SU-DHL-6 (cell line): ENCODE measurements at regions not wholly inside any gene's neighbourhood (a gene's known extent, or its start where the extent isn't known, plus 50 kb on each side); places are given as distances from the start of the nearest gene placed in this dataset.

Source experiments
- H2AFZ ChIP-seq: fragments of 200-600 bp; sonication (generic); 2 replicates; pipeline ENCODE4 v1.6.1; 2014; ENCODE audit warnings: low read depth, mild to moderate bottlenecking, moderate library complexity, mixed read lengths, antibody characterized with exemption, low read length; ENCODE audit not compliant: severe bottlenecking
- H3F3A ChIP-seq: fragments of 200-600 bp; shearing (Covaris generic); 2 replicates; pipeline ENCODE4 v1.6.0; 2016; ENCODE audit warnings: antibody characterized with exemption, mild to moderate bottlenecking; ENCODE audit not compliant: insufficient read depth
- H3K27ac ChIP-seq: fragments of 200-600 bp; sonication (generic); 2 replicates; pipeline ENCODE4 v1.5.1; 2016; ENCODE audit warnings: low read depth, mild to moderate bottlenecking, low read length, moderate library complexity, mixed read lengths
- H3K27me3 ChIP-seq: fragments of 200-600 bp; sonication (generic), shearing (Covaris generic); 2 replicates; pipeline ENCODE4 v1.6.0; 2014; ENCODE audit warnings: mild to moderate bottlenecking, low read length
- H3K36me3 ChIP-seq: fragments of 200-600 bp; sonication (generic); 2 replicates; pipeline ENCODE4 v1.6.1; 2014; ENCODE audit warnings: mild to moderate bottlenecking, low read length, mixed read lengths
- H3K4me2 ChIP-seq: fragments of 300-600, 200-600 bp; shearing (Covaris generic), sonication (generic); 2 replicates; pipeline ENCODE4 v1.6.0; 2014; ENCODE audit warnings: low read length, low read depth, mild to moderate bottlenecking; ENCODE audit not compliant: poor library complexity, severe bottlenecking
- H3K4me3 ChIP-seq: fragments of 200-600 bp; sonication (generic); 2 replicates; pipeline ENCODE4 v1.5.1; 2014; ENCODE audit warnings: antibody characterized with exemption, low read length, mild to moderate bottlenecking, mixed read lengths; ENCODE audit not compliant: insufficient read depth, poor library complexity, severe bottlenecking
- H3K79me2 ChIP-seq: fragments of 200-600 bp; sonication (generic); 2 replicates; pipeline ENCODE4 v1.6.1; 2014; ENCODE audit warnings: mild to moderate bottlenecking, low read length, moderate library complexity; ENCODE audit not compliant: insufficient read depth
- H3K9ac ChIP-seq: fragments of 200-600 bp; sonication (generic); 2 replicates; pipeline ENCODE4 v1.7.0; 2014; ENCODE audit warnings: mild to moderate bottlenecking, low read length
- H3K9me2 ChIP-seq: fragments of 200-600 bp; sonication (generic); replicated peaks from 2 replicates; pipeline ENCODE4 v1.6.1; 2014; ENCODE audit warnings: low read length; ENCODE audit not compliant: insufficient read depth
- H3K9me3 ChIP-seq: fragments of 200-600 bp; sonication (generic); 2 replicates; pipeline ENCODE4 v1.6.1; 2014; ENCODE audit warnings: low read length, mixed read lengths; ENCODE audit not compliant: insufficient read depth
- H4K20me1 ChIP-seq: fragments of 200-600 bp; sonication (generic); 2 replicates; pipeline ENCODE4 v1.6.1; 2014; ENCODE audit warnings: low read depth, mild to moderate bottlenecking, antibody characterized with exemption, low read length, moderate library complexity, mixed read lengths
- CTCF ChIP-seq: fragments of 200-600 bp; sonication (generic); IDR thresholded peaks from one replicate; pipeline ENCODE4 v1.5.1; 2017; ENCODE audit warnings: antibody characterized with exemption, mild to moderate bottlenecking, low read length, moderate library complexity; ENCODE audit not compliant: insufficient read depth, poor library complexity, severe bottlenecking
- EZH2phosphoT487 ChIP-seq: fragments of 200-600 bp; sonication (generic), shearing (Covaris generic); conservative IDR thresholded peaks from 2 replicates; pipeline ENCODE4 v1.6.1; 2018; ENCODE audit warnings: mild to moderate bottlenecking, antibody characterized with exemption, low read length, moderate library complexity, mixed read lengths

GRCh38 chr1:43048601-43049011 is 89.9 kb upstream of the SLC2A1 start:
- Histone ChIP-seq H3K9me2 (no peaks in the 10 kb centered on the region), H3K27ac (no peak overlapping the region), H3K36me3 (no peaks in the 10 kb centered on the region), H3F3A (no peaks in the 10 kb centered on the region), H4K20me1 (no peaks in the 10 kb centered on the region), H3K4me2 (no peak overlapping the region), H3K9ac (no peak overlapping the region), H3K9me3 (no peaks in the 10 kb centered on the region), H3K27me3 (no peaks in the 10 kb centered on the region), H2AFZ (no peak overlapping the region), H3K79me2 (no peaks in the 10 kb centered on the region), H3K4me3 (no peak overlapping the region)
- TF ChIP-seq CTCF (no peak), EZH2phosphoT487 (no peak)

GRCh38 chr1:43047135-43047534 is 88.5 kb upstream of the SLC2A1 start:
- Histone ChIP-seq H3K9me2 (no peaks in the 10 kb centered on the region), H3K27ac (no peak overlapping the region), H3K4me3 (no peak overlapping the region), H2AFZ (no peak overlapping the region), H3K4me2 (no peak overlapping the region), H3K27me3 (no peaks in the 10 kb centered on the region), H3K79me2 (no peaks in the 10 kb centered on the region), H3K36me3 (no peaks in the 10 kb centered on the region), H4K20me1 (no peaks in the 10 kb centered on the region), H3F3A (no peaks in the 10 kb centered on the region), H3K9me3 (no peaks in the 10 kb centered on the region), H3K9ac (no peak overlapping the region)
- no peak for TF ChIP-seq EZH2phosphoT487
- no peak for TF ChIP-seq CTCF

GRCh38 chr1:43044572-43045361 is 86.1 kb upstream of the SLC2A1 start:
- Histone ChIP-seq H3K9me2 (no peaks in the 10 kb centered on the region), H3K27ac (no peak overlapping the region)
- no peak for TF ChIP-seq EZH2phosphoT487

GRCh38 chr1:43043695-43044094 is 85.0 kb upstream of the SLC2A1 start:
- Histone ChIP-seq H3K27ac (no peak overlapping the region), H3K9ac (no peak overlapping the region), H3K36me3 (no peaks in the 10 kb centered on the region), H3K79me2 (no peaks in the 10 kb centered on the region), H2AFZ (no peak overlapping the region), H3K4me3 (no peak overlapping the region), H3K9me3 (no peaks in the 10 kb centered on the region), H3F3A (no peaks in the 10 kb centered on the region), H3K9me2 (no peaks in the 10 kb centered on the region), H4K20me1 (no peaks in the 10 kb centered on the region), H3K4me2 (no peak overlapping the region), H3K27me3 (no peaks in the 10 kb centered on the region)
- no peak for TF ChIP-seq EZH2phosphoT487
- TF ChIP-seq CTCF = no peak

More at GRCh38 chr1:43044572-43045361, 86.1 kb upstream of the SLC2A1 start:
- Histone ChIP-seq H3K4me2 (no peak overlapping the region), H3K79me2 (no peaks in the 10 kb centered on the region), H3K4me3 (no peak overlapping the region), H2AFZ (no peak overlapping the region), H3K36me3 (no peaks in the 10 kb centered on the region), H3K27me3 (no peaks in the 10 kb centered on the region), H3K9ac (no peak overlapping the region), H3K9me3 (no peaks in the 10 kb centered on the region), H4K20me1 (no peaks in the 10 kb centered on the region), H3F3A (no peaks in the 10 kb centered on the region)
